Cardiac septum (tissue), 1 donor: ENCODE measurements at regions not wholly inside any gene's neighbourhood (a gene's known extent, or its start where the extent isn't known, plus 50 kb on each side); places are given as distances from the start of the nearest gene placed in this dataset.

Experiments
- DNase-seq: peaks from one replicate; pipeline ENCODE4 v3.0.0-alpha.2; 2020; ENCODE audit warnings: low spot score
- intact Hi-C: fragments of 100-400 bp; cut with DNase I; formaldehyde crosslinking; loops from one replicate; pipeline ENCODE4 v1.14.0; 2022
- donor health status: DM: no; HTN: no; CAD: no.

GRCh38 chr5:143696921-143697320 lies 115.0 kb upstream of the HMHB1 start:
- intact Hi-C loops, result no loop called here
- DNase-seq, result no peak

DNA sequence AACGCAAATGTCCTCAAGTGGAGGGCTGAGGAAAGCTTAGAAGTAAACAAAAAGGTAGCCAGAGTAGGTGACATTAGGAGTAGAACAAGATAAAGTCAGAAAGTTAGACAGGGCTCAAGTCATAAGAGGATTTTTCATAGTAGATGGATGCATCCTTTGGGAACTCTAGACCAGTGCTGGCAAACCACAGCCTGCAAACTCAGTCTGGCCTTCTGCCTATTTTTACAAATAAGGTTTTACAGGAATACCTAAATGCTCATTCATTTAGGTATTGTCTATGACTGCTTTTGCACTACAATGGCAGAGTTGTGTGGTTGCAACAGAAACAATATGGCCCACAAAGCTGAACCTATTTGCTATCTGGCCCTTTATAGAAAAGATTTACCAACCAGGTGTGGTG lies 116.0 kb upstream of the HMHB1 start:
- intact Hi-C loops, result no loop called here
- no peak for DNase-seq

- intact Hi-C loops, result no loop called here
- DNase-seq, result no peak
Measured at GRCh38 chr5:143695244-143695864, 116.6 kb upstream of the HMHB1 start.

- intact Hi-C loops, result no loop called here
- no peak for DNase-seq
Measured at GRCh38 chr5:143694357-143694756, 117.6 kb upstream of the HMHB1 start.

DNA sequence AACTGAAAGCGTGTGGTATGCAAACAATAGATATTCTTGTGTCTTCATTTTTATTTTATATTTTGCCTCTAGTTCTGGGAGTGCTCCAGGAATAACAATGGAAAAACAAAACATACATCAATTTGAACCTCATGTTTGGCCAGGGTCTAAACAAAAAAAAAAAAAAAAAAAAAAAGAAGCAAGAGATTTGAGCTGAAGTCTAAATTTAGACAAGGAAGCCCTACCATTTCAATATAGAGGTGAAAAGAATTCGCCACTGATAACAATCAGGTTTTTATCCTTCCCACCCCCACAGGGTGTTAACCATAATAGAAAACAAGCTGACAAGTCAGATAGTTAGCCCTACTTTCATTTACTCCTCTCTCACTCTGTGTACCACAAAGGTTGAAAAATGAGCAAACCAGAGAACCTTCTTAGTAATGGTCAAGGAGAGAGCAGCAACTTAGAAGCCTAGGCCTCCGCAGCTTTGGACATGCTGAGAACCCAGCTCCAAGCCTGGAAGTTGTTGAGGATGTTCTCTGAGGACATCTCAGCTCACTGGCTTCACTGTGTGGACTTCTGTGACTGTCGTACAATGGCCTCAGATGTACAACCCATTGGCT lies 118.2 kb upstream of the HMHB1 start:
- intact Hi-C loops, result no loop called here
- DNase-seq, result no peak

GRCh38 chr5:143692342-143692741 lies 119.6 kb upstream of the HMHB1 start:
- no peak for DNase-seq
- intact Hi-C loops, result no loop called here

GRCh38 chr5:143691945-143692290 lies 120.0 kb upstream of the HMHB1 start:
- no peak for DNase-seq
- intact Hi-C loops, result no loop called here

DNA sequence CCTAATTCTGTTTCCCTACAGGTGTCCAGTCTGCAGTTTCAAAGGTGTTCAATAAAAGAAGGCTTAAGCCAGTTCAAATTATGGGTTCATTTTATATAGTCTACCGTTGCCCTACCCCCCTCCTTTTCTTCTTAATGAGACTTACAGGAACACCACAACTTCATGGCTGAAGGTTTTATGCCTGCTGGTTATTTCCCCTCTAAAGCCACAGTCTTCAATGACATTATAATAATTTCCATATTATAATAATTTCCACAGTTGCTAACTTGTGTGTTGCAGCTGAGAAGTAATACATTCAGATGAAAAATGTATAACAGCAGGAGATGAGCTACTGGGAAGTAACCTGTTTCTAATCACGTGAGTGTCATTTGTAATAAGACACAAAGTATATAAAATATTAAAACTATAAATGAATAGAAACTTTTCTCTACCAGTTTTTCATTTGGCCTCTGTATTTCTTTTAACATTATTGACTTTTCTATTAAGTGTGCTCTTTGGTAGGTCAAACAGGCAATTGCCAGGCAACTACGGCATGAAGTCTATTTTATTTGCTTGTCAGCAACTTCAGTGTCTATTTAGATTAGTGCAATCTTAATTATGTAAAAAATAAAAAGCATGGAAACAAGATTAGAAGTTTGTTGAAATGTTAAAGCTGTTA lies 120.5 kb upstream of the HMHB1 start:
- intact Hi-C loops, result no loop called here
- DNase-seq, result no peak

DNA sequence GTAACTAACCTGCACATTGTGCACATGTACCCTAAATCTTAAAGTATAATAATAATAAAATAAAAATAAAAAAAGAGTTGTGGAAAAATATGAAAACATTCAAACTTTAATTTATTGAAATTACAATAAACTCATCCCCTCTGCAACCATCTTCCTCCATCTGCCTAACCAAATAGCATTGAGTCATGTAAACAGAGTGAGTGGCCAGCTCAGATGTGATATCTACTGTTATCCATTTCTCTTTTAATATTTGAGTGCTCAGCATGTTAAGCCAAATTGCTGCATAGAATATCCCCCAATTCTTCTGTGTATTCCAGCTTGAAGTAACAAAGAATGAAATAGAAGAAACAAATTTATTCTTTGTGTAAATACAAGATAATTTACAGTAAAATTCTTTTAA lies 124.4 kb upstream of the HMHB1 start:
- intact Hi-C loops, result no loop called here
- no peak for DNase-seq

DNA sequence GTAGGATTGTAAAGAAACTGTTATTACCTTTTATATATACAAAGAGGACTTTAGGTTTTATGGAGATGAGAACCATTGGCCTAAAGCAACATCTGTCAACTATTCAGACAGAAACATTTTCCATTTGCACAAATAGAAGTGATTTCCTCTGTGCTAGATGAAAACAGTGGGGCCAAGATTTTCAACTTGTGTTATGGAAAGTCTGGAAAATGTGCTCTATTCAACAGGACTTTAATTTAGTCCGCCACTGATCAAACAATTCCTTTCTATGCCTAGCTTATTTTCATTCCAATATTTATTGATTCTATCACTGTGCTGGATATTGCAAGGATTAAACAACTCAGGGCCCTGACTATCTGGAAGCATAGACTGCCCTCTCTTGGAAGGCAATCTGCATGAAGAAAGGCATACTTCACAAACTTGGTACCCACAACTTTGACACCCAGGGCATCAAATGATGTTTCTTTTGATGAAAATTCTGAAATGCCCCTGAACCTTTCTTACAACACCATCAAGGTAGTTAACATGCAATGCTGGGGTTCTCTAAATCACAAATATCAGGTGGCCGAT lies 126.6 kb upstream of the HMHB1 start:
- intact Hi-C loops, result no loop called here

DNA sequence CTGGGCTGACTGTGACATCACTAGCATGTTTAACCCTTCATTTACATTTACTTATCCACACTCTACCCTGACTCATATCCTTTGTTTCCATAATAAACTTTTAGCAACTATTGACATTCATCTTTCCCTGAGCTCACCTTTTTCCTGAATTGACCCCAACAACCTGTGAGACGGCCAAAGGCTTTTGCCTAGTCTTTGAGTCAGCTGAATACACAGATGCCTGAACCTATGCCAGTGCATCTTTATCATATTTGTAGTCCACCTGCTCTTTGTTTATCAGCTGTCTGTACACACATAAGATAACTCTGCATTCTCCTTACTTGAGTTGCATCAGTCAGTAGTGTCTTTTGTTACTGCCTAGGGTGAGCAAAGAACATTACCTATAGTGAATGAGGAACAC lies 128.5 kb upstream of the HMHB1 start:
- no peak for DNase-seq
- intact Hi-C loops, result no loop called here

More for the DNA sequence above, 126.6 kb upstream of the HMHB1 start:
- no peak for DNase-seq

- intact Hi-C loops, result no loop called here
- no peak for DNase-seq
Measured at GRCh38 chr5:143682929-143683386, 129.0 kb upstream of the HMHB1 start.

- DNase-seq, result no peak
- intact Hi-C loops, result no loop called here
Measured at GRCh38 chr5:143682246-143682905, 129.6 kb upstream of the HMHB1 start.

DNA sequence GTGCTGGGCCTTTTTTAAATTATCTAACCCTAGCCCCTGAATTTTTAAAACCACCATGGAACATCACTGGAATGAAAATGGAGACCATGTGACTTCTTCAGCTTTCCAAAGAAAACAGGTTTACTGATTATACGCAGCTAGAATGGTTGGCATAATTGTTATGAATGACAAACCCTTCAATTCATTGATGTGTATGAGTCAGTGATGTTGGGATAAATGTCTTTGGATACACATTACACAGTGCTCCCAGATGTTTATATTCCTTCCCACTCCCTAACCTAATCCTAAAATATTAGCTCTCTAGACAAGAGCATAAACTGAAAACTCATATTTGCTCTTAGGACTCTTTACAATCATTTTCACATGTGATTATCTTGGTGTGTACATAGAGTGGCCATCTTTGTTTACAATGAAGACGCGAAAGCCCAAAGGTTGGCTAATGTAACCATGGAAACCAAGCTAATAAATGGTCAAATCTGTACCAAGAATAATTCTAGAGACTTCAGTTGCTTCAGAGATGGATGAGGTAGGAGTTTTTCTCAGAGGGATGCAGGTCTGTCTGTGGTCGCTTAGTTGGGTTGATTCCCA lies 131.2 kb upstream of the HMHB1 start:
- intact Hi-C loops, result no loop called here
- DNase-seq, result no peak

GRCh38 chr5:143679777-143680176 lies 132.2 kb upstream of the HMHB1 start:
- intact Hi-C loops, result no loop called here
- no peak for DNase-seq

- no peak for DNase-seq
- intact Hi-C loops, result no loop called here
Measured at GRCh38 chr5:143678148-143678905, 133.6 kb upstream of the HMHB1 start.

DNA sequence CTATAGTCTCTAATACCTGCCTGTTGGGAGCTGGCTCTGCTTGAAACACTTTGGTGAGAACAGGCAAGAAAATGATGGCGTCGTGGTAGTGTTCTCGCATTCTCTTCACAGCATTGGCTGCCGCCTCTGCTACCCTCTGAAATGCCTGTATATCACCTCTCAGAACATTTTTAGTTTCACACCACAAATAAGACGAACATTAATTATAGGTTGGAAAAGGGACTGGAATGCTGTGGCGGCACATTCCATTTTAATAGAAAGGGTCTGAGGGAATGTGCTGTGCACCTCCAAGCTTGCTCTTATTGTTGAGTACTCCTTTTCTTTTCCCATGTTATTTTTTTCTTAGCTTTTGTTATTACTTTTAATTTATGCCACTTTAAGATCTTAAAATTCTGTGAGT lies 134.6 kb upstream of the HMHB1 start:
- intact Hi-C loops, result no loop called here
- DNase-seq, result no peak

GRCh38 chr5:143676802-143677201 lies 135.2 kb upstream of the HMHB1 start:
- intact Hi-C loops, result no loop called here
- DNase-seq, result no peak

DNA sequence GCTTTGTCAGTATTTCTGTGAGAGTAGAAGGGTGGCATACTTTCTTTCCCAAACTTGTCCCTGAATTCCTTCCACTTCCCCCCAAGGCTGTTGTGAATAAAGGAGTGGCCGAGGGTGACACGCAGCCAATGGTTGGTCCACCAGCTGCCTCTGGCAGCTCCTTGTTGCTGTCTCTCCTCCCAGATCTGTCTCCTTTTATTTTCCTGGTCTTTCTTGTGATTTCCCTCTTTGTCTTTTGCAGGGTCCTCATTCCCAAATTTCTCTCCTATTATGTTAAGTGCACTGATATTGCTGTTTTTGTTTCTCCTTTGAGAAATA lies 137.5 kb upstream of the HMHB1 start:
- intact Hi-C loops, result no loop called here
- no peak for DNase-seq
